Right kidney (tissue), 1 donor: ENCODE measurements at regions not wholly inside any gene's neighbourhood (a gene's known extent, or its start where the extent isn't known, plus 50 kb on each side); places are given as distances from the start of the nearest gene placed in this dataset.
"Not testable (repeated sequence)": the region's sequence is repeated elsewhere in the genome, so short reads cannot be mapped to it uniquely, and the experiment has no call there.

ENCODE experiments used
- DNase-seq: peaks from one replicate; pipeline ENCODE4 v3.0.0-alpha.2; 2016

GRCh38 chr19:31885280-31885853 lies 460.0 kb upstream of the ZNF507 start:
- DNase-seq, result no peak

DNA sequence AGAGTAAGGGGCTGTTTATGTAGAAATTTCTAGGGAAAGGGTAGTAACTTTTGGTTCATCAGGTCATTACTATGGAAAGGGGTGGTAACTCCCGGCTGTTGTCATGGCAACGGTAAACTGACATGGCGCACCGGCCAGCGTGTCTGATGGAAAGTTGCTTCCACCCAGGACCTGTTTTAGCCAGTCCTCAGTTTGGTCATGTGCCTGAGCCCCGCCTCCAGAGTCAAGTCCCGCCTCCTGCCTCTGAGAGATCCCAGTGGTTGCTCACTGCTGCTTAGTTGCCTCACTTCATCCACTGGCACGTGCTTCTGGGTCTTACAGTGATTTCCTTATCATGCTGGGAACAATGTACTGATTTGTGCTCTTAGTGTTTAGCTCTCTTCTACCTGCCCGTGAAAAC lies 455.2 kb upstream of the ZNF507 start:
- no peak for DNase-seq

DNA sequence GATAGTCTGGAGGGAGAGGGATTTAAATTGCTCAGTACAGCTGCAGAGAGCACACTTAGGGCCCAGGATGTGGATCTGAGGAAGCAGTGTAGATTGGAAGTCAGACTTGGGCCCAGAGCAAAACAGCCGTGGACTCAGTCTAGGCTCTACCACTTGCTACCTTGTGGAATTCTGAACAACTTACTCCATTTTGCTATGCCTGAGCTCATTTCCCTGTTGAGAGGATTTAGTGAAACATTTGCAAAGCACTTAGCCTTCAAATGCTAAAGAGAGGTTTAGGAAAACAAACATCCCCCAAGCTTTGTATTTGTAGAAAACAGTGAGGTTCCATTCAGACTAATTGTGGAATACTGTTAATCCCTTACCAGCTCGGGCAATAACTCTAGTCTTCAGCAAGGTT lies 453.4 kb upstream of the ZNF507 start:
- no peak for DNase-seq

DNA sequence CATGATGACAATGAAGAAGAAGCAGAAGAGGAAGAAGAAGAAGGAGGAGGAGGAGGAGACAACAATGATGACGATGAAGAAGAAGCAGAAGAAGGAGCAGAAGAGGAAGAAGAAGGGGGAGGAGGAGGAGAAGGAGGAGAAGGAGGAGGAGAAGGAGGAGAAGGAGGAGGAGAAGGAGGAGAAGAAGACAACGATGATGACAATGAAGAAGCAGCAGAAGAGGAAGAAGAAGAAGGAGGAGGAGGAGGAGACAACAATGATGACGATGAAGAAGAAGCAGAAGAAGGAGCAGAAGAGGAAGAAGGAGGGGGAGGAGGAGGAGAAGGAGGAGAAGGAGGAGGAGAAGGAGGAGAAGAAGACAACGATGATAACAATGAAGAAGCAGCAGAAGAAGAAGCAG lies 451.9 kb upstream of the ZNF507 start:
- DNase-seq, result not testable (repeated sequence)

DNA sequence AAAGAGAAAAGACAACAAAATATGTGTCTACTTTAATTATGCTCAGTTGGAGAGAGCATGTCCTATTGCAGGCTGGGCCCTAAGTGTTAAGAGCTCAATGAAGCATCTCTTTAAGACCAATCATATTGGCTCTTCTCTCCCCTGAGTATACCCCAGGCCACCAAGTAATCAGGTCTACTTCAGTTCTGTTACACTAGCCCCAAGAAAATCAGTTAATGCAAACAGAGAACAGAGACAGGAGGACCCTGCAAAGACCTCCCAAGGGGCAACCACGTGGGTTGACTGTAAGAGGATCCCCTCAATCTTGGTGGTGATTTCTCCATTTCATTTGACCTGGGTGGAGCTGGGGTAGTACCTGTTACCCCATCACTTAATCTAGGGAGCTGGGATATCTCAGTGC lies 451.0 kb upstream of the ZNF507 start:
- no peak for DNase-seq

DNA sequence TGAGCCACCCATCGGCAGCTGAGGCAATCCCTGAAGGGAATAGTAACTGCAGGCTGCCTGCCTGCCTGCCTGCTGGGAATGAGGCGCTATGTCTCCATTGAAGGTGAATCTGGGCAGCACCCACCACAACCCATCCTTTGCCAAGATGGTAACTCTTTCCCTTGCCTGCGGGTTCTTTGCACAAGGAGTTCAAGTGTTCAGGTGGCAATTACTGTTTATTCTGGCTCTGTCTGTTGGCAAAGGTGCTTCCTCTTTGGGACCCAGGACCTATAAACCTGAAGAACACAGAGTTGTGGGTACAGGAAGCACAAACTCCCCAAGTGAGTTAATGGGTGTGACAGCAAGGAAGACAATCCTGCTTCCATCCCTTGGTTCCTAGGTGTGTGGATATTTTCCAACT lies 448.1 kb upstream of the ZNF507 start:
- no peak for DNase-seq

DNA sequence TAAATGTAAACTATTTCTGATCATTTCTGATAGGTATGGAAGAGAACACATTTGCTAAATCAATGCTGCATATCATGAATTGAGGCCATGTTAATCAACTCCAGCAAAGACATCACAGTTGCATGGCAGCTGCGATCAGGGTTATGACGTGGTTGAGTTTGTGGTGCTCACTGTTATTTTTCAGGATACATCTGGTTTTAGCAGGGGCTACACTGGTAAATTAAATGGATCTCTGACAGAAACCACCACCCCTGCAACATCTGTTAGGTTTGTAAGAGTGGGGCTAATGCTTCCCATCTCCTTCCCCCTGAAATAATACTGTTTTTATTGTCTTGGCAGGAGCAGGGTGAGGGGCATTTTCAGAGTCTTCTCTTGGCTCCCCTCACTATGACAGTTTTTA lies 444.4 kb upstream of the ZNF507 start:
- DNase-seq, result no peak

GRCh38 chr19:31902821-31903220 lies 442.6 kb upstream of the ZNF507 start:
- no peak for DNase-seq

GRCh38 chr19:31903979-31904378 lies 441.4 kb upstream of the ZNF507 start:
- no peak for DNase-seq

DNA sequence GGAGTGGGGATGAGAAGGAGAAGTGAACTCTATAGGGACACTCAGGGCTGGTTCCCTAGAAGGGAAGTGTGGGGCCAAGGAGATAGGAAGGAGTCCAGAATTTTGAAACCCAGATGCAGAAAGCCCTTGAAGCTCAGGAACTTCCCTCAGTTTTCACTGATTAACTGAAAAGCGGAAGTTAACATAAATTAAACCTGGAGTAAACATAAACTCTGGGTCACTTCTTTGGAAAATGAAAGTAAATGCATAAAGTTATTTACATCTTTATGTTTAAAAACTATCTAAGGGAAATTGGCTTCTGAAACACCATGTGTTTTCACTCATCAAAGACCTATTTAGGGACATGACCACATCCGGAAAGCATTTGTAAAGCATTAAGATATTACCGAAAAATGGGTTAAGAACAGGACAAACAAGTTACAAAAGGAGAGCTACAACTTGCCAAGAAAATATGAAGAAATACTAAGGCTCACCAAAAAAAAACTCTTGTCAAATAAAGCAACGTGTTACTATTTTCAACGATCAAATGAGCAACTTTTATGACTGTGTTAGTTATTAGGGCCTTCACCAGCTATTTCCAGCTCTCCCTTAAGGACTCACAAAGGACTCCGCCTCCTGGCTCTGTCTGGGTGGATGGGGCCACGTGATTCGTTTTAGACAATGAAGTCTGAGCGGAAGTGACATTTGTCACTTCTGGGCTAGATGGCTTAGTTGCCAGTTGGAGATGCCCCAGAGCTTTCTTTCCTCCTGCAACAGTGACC lies 439.1 kb upstream of the ZNF507 start:
- DNase-seq, result no peak

- DNase-seq, result no peak
Observed at GRCh38 chr19:31907661-31908060, 437.7 kb upstream of the ZNF507 start.

GRCh38 chr19:31908080-31908479 lies 437.3 kb upstream of the ZNF507 start:
- no peak for DNase-seq

GRCh38 chr19:31908496-31909225 lies 436.7 kb upstream of the ZNF507 start:
- DNase-seq, result no peak

- DNase-seq, result no peak
Observed at GRCh38 chr19:31910224-31910623, 435.2 kb upstream of the ZNF507 start.

DNA sequence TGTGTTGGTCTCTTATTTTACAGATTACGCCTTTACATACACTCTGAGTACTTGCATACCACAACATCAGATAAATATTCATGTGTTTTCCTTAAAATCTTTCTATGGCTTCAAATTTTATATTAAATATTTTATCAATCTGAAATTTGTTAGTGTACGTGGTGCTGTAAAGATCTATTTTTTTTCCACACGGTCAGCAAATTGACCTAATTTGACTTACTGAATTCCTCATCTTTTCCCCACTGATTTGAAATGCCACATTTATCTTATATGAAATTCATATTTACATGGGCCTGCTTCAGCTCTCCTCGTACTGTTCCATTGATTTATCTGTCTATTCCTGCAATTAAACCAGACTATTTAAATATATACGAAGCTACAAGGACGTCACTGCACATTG lies 433.8 kb upstream of the ZNF507 start:
- no peak for DNase-seq

DNA sequence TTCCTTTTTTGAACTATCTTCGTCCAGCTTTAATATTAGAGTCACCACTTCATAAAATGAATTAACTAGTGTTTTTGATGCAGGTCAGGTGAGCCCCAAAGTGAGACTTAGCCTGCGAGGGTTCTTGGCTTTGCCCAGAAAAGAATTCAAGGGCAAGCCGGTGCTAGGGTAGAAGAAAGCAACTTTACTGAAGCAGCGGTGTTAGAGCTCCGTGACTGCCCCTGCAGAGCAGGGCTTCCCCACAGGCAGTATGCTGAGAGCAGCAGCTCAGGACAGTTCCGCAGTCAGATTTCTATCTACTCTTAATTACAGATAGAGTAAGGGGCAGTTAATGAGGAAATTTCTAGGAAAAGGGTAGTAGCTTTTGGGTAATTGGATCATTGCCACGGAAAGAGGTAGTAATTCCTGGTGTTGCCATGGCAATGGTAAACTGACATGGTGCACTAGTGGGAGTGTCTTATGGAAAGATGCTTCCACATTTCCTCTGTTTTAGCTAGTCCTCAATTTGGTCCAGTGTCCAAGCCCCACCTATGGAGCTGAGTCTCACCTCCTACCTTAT lies 432.2 kb upstream of the ZNF507 start:
- DNase-seq, result no peak

DNA sequence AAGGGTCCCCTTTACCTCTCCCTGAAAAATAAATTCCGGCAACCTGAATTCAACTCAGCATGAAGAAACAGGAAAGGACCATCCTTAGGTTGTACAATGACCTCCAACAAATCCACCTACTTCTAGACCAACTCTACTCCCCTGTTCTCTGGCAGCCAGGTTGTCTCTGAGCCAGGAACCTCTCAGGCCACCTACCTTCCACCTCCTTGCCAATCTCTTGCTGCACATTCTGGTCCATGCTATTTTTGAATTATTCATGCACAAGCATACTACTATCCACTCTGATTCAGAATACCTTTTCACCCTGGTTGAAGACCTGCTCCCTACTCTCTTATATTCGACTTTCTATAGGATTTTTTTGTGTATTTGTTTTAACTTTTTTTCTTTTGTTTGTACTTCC lies 415.0 kb upstream of the ZNF507 start:
- DNase-seq, result no peak

- DNase-seq, result no peak
Observed at GRCh38 chr19:31937983-31938382, 407.4 kb upstream of the ZNF507 start.

- DNase-seq, result no peak
Observed at GRCh38 chr19:31938675-31939074, 406.7 kb upstream of the ZNF507 start.

DNA sequence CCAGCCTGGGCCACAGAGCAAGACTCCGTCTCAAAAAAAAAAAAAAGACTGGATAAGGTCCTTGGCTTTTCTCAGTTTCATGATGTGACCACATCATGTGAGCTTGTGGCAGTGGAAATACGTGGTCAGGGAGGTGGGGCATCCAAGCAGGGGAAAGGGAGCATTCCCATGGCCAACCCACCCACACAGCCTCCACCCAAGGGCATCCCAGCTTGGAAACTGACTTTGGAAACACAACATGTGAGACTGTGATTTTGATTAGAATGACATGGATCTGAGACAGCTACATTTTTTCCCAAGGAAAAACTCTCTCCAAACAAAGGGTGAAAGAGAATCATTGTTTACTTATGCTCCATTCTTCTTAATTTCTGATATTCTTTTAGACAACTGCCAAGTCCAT lies 405.0 kb upstream of the ZNF507 start:
- DNase-seq, result no peak

DNA sequence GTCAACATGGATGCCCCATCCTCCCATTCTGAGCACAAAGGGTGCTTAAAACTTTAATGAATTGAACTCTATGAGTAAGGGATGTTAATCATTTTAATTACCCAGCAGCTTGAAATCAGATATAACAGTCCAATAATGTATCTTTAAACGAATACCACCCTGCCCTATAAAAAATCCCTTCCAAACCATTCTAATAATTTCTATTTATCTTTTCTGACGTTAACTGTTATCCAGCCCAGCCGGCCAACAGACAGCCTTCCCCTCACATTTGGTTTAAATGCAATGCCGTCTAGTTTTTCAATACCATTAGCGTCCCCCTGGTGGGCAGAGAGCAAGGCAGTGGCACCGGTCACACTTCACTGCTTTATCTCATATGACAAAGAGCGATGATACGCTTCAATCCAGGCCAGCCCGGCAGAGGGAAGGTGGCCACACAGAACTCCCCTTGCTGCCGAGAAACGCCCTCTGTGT lies 402.2 kb upstream of the ZNF507 start:
- peak; percentile 59 for DNase-seq

- DNase-seq, result no peak
Observed at GRCh38 chr19:31943778-31944177, 401.6 kb upstream of the ZNF507 start.

DNA sequence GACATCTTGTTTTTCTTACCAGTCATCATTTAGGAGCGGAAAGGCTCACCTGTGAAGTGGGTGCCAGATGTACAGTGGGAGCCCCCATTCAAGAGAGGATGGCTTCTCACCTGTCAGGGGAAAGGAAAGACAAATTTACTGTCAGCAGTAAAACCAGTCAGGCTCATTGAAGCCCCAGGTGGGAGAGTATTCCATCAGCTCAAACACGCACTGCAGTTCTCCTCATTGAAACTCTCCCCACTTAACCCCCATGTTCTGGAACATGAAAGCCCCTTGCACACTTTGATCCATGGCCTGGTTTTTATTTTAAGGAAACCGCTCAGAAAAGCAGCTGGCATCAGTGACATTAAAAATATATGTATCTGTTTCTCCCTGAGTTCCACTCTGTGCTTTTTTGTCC lies 401.1 kb upstream of the ZNF507 start:
- no peak for DNase-seq
